ENCODE measurements at regions not wholly inside any gene's neighbourhood (a gene's known extent, or its start where the extent isn't known, plus 50 kb on each side); places are given as distances from the start of the nearest gene placed in this dataset.
"Not testable (repeated sequence)": the region's sequence is repeated elsewhere in the genome, so short reads cannot be mapped to it uniquely, and the experiment has no call there.

GRCh38 chr11:71126401-71126800, 126.0 kb downstream of the SHANK2 start:
- not testable (repeated sequence) for TF ChIP-seq EZH2phosphoT487 (IDR thresholded peaks at IDR 0.05; ENCODE audit: borderline replicate concordance, low read length); CTCF (IDR thresholded peaks at IDR 0.05; ENCODE audit: low read depth, low read length, poor library complexity, severe bottlenecking)

All from DOHH2 (cell line).